Loucy (cell line): ENCODE measurements at regions not wholly inside any gene's neighbourhood (a gene's known extent, or its start where the extent isn't known, plus 50 kb on each side); places are given as distances from the start of the nearest gene placed in this dataset.

ENCODE experiments used
- CTCF ChIP-seq: fragments of 200-600 bp; sonication (generic); conservative IDR thresholded peaks from 2 replicates; pipeline ENCODE4 v1.5.1; 2014; ENCODE audit warnings: mild to moderate bottlenecking, antibody characterized with exemption, low read length
- EZH2phosphoT487 ChIP-seq: fragments of 200-600 bp; IDR thresholded peaks from 2 replicates; pipeline ENCODE4 v1.6.1; 2018; ENCODE audit warnings: antibody characterized with exemption, mild to moderate bottlenecking, moderate library complexity, borderline replicate concordance

- TF ChIP-seq CTCF, result no peak
- no peak for TF ChIP-seq EZH2phosphoT487
Observed at GRCh38 chr14:85934123-85934885, 404.4 kb downstream of the FLRT2 start.
